ENCODE measurements at regions not wholly inside any gene's neighbourhood (a gene's known extent, or its start where the extent isn't known, plus 50 kb on each side); places are given as distances from the start of the nearest gene placed in this dataset.

DNA sequence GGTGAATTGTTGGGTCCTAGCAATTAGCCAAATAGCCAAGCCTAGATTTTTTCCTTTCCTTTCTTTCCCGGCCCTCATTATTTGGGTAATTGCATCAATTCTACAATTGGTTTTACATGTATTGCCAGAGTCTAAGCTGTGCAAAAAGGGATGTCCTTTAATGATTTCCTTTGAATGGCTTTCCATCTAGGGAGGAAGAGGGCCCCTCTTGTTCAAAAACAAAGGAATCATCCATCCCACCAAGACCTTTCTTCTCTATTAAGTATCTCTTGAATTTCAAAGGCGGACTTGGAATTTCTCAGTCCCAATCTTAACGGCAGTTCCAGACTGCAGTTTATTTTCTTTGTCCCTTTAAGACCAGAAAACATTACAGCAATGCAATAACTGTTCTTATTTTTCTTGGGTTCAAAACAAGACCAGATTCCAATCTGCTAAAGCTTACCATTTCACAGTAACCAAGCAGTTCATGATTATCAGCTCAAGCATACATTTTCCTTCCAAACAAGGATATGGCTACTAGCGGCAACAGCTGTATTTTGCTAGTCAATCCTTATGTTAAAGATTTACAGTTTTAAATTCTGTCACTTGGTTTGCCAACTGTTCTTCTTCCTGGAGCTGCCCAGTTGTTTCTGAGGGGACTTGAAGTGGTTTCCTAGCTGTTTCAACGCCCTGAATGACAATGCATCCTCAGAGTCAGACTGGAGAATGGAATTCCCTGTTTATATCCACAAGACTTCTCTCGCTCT is 91.4 kb upstream of the LRIG1 start:
- DNase-seq (ENCODE audit: low read depth) = no peak

DNA sequence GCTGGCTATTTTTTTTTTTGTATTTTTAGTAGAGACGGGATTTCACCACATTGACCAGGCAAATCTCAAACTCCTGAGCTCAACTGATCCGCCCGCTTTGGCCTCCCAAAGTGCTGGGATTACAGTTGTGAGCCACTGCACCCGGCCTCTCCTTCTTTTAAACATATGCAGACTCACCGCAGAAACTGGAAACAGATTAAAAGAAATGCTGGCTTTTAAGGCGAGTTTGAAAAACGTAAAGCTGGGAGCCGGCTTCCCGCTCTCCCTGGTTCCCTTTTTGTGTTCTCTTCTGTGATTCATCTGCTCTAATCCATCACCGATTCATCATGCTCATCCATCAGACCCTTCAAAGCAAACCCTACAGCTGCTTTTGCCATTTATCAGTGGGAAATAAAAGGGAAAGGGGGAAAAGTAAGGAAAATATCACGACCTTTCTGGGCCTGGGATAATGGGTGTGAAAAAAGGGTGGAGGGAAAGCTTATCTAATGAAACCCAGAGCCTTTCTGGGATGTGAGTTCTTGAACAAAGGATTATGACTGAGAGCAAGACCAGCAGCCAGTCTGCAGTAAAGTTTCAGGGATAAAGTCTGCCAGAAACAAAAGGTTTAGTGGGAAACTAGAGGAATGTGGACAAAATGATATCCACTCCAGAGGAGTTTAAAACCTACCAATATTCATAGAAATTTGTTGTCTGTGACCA is 92.3 kb upstream of the LRIG1 start:
- DNase-seq (ENCODE audit: low read depth) = peak; percentile 63

DNA sequence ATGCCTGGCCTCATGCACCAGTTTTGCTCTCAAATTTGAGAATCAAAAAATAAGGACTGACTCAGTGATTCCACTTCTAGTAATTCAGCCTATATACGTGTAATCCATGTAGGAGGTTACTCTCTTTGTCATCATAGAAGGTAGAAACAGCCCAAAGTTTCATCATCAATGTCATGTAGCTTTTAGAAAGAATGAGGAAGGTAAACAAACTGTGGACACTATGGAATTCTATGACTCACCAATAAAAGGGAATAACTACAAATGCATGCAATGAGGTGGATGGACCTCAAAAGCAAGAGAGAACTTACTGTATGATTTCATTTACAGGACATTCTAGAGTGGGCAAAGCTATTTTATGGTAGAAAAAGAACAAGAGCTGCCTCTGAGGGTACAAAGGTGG is 93.2 kb upstream of the LRIG1 start:
- peak; percentile 45 for DNase-seq (ENCODE audit: low read depth)

GRCh38 chr3:66597308-66597863 is 96.6 kb upstream of the LRIG1 start:
- no peak for DNase-seq (ENCODE audit: low read depth)

DNA sequence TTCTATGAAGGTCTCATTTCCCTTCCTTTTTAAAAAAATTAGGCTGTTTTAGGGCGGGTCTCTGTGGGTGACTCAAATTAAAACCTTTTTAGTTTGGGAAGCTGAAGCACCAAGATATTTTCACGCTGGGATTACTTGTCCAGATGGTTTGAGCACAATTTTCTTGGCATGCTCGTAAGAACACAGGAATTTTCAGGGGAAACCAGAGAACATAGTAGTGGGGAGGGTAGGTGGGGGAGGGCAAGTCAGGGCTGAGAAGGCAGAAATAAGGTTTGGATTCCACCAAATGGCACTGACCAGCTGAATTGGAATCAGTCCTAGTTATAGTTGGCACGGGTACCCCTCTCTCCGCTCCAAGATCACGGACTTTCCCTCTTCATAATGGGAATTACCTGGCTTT is 97.3 kb upstream of the LRIG1 start:
- DNase-seq (ENCODE audit: low read depth) = no peak

- DNase-seq (ENCODE audit: low read depth) = no peak
Measured at GRCh38 chr3:66602237-66602636, 101.4 kb upstream of the LRIG1 start.

GRCh38 chr3:66602691-66603090 is 101.9 kb upstream of the LRIG1 start:
- no peak for DNase-seq (ENCODE audit: low read depth)

- no peak for DNase-seq (ENCODE audit: low read depth)
Measured at GRCh38 chr3:66603151-66603611, 102.4 kb upstream of the LRIG1 start.

DNA sequence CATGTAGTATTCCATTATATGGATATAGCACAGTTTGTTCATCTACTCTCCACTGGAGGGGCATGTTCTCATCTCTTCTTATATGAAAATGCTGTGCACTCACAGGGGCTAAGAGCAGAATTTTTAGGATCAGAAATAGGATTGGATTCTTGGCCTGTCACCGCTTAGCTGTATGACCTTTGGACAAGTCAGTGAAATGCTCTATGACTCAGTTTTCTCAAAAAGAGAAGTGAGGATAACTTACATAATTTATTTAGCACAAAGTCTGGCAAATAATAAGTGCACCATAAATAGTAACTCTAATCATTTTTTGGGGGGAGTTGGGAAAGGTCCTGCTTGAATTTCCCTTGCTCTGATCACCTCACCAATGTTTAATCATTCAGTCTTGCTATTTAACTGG is 103.7 kb upstream of the LRIG1 start:
- DNase-seq (ENCODE audit: low read depth) = no peak

- no peak for DNase-seq (ENCODE audit: low read depth)
Measured at GRCh38 chr3:66606126-66606525, 105.3 kb upstream of the LRIG1 start.

DNA sequence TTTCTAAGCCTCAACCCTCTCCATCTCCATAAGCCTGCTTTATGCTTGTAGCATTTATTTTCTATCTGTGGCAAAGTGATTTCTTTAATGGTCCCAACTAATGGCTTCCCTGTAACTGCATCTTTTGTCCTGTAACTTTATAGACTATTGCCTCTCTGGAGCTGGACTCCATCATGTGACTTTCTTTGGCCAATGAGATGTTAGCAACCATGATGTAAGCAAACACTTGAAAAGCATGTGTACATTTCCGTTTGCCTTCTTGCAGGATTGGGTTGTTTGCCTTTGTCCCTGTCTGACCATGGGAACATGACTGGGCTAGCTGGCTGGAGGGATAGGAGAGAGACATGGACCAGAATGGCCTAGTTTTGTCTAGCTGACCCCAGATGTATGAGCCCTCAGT is 106.0 kb upstream of the LRIG1 start:
- no peak for DNase-seq (ENCODE audit: low read depth)

GRCh38 chr3:66609660-66610561 is 109.1 kb upstream of the LRIG1 start:
- DNase-seq (ENCODE audit: low read depth) = no peak

GRCh38 chr3:66610562-66610909 is 109.7 kb upstream of the LRIG1 start:
- DNase-seq (ENCODE audit: low read depth) = no peak

DNA sequence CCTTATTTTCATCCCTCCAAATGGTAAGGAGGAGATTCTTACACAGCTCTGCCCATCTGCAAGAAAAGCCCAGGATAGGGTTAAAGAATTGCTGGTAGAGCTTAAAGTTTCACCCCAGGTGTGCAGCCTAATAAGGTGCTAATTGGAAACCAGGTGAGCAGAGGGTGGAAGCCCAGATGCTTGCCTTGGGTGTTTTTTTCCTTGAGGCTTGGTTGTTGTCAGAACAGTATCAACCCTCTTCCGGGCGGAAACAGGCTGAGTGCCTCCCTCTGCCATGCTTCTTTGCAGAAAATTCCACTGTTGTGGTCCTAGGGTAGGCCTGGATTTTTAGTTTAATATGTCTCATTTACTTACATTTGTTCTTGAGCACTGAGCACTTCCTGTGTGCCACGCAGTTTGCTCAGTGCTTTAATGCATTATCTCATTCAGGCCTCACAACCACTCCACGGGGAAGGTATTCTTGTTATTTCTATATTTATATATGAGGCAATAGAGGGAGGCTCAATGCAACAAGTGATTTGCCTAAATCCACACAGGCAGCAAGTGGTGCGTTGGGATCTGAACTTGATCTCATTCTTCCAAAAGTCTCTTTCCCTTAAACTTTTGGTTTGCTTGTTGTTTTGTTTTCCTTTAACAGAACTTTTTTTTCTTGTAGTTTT is 115.0 kb upstream of the LRIG1 start:
- DNase-seq (ENCODE audit: low read depth) = no peak

- no peak for DNase-seq (ENCODE audit: low read depth)
Measured at GRCh38 chr3:66617351-66617750, 116.5 kb upstream of the LRIG1 start.

- no peak for DNase-seq (ENCODE audit: low read depth)
Measured at GRCh38 chr3:66618066-66618465, 117.2 kb upstream of the LRIG1 start.

DNA sequence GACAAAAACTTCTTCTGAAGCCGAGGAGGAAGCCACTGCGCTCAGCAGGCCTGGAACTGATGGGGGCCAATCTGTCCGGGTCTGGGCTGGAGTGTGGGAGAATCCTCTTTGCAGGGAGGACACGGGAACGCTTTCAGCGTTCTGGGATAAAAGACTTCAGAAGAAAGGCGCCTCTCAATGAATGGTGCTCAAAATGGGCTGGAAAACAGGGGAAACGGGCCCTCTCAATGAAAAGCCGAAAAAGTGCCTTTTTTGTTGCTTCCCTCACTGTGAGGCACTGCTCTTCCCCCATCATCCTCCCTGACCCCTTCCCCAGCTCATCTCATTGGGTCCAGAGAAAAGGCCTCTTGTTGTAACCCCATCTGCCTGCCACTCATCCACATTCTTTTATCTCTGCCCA is 119.5 kb upstream of the LRIG1 start:
- DNase-seq (ENCODE audit: low read depth) = no peak

DNA sequence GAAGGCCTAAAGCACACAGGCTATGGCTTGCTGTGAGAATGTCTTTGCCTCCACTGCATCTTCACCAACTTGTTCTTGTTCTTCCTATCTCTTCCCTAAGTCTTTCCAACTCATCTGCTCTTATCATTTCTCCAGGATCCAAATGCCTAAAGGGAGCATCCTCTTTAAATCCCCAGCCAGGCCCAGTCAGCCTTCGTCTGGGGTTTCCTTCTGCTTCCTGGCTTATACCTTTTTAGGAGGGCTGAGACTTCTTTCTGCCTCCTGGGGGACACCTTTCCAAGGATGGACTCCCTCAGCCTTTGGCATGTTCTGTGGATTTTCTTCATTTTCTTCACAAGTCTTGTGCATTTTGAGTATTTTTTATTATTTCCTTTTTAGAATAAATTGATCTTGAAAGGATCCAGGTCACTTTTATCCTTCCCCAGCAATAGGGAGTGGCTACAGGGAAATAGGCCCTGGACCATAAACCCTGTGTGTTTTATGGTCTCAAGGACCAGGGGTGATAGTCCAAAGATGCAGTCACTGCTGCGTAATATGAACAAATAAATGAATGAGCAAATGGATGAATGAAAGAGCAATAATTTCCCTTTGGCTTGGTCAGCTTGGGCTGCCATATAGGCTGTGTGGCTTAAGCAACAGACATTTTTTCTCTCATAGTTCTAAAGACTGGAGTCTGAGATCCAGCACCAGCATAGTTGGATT is 122.1 kb upstream of the LRIG1 start:
- DNase-seq (ENCODE audit: low read depth) = no peak

DNA sequence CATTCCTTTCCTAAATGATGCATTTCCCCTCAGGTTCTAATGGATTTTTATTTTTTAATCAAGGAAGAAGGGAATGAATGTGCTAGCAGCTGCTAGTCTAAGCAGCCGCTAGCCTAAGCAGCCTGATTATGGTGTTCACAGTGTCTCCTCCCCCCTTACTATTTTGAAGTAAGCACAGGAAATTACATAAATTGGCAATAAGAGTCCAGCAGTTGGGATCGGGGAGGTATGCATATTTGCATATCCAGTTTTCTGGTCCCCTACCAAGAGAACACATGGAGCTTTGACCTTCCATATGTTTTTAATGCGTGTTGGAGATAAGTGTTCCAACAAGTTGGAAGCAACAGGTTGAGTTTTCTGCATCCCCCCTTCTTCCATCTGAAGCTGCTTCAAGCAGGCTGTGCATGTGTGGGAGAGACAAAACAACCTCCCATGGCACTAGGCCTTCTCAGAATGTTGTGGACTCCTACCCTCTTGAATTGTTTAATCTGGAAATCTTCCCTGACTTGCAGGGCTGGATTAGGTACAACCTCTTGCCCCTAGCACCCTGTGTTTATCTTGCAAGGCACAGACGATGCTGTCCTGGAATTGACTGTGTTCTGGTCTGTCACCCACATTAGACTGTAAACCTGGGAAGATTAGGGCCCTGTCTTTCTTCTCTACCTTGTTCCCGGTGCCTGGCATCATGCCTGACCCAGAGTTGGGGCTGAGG is 124.8 kb upstream of the LRIG1 start:
- DNase-seq (ENCODE audit: low read depth) = no peak
